A549 (cell line): ENCODE measurements at regions not wholly inside any gene's neighbourhood (a gene's known extent, or its start where the extent isn't known, plus 50 kb on each side); places are given as distances from the start of the nearest gene placed in this dataset.

Experiments used
- ATAC-seq, 2 experiments: fragments of 200-7000 bp in 1 of 2; fragments of >200 bp in 1 of 2; cut with Nextera tagmentation in 1 of 2; cut with Tn5 transposase in 1 of 2; 3 replicates each; pipeline versions ENCODE4 v1.8.0 to v1.9.1; 2018 to 2020; ENCODE audit warnings: mild to moderate bottlenecking in 1 of 2, moderate library complexity in 1 of 2
- CTCF ChIA-PET: fragments of 300-600 bp; sonication (Branson Sonifier 250); formaldehyde crosslinking; extraction: SDS; loops from one replicate; lab custom pipeline; 2021; ENCODE audit warnings: antibody characterized with exemption, inconsistent platforms; lab: Yijun Ruan, JAX
- POLR2A ChIA-PET: fragments of 350-600 bp; formaldehyde crosslinking; extraction: SDS; loops from one replicate; lab custom pipeline; 2021; ENCODE audit warnings: antibody characterized with exemption, inconsistent platforms; lab: Yijun Ruan, JAX
- DNase-seq, 2 experiments: peaks; one replicate each; pipeline versions ENCODE4 v3.0.0 to v3.0.0-alpha.2; 2011 to 2016; ENCODE audit warnings: low read depth in 1 of 2, low spot score in 1 of 2
- FAIRE-seq: peaks from 2 replicates; lab custom pipeline; 2011; peaks lifted over from hg19 to GRCh38; lab: Jason Lieb, UNC
- H3K27ac ChIP-seq, 2 experiments: fragments of >200 bp; sonication (Bioruptor Twin); formaldehyde crosslinking; 3 replicates each; pipeline ENCODE4 v1.5.1; 2016 to 2017
- H3K4me1 ChIP-seq: fragments of >200 bp; sonication (Bioruptor Twin); formaldehyde crosslinking; 3 replicates; pipeline ENCODE4 v1.6.1; 2016
- H3K4me2 ChIP-seq: fragments of >200 bp; sonication (Bioruptor Twin); formaldehyde crosslinking; 3 replicates; pipeline ENCODE4 v1.6.1; 2016
- H3K4me3 ChIP-seq: fragments of >200 bp; sonication (Bioruptor Twin); formaldehyde crosslinking; 3 replicates; pipeline ENCODE4 v1.5.1; 2016
- H3K9me3 ChIP-seq: fragments of >200 bp; sonication (Bioruptor Twin); formaldehyde crosslinking; 3 replicates; pipeline ENCODE4 v1.6.1; 2016
- CEBPB ChIP-seq, 2 experiments: fragments of >200 bp in 1 of 2; sonication (Bioruptor Twin) in 1 of 2; formaldehyde crosslinking in 1 of 2; IDR thresholded peaks; 2 replicates each; pipeline ENCODE4 v1.6.1; 2012 to 2016
- ELK1 ChIP-seq: fragments of 150-350 bp; IDR thresholded peaks from 2 replicates; pipeline ENCODE4 v1.6.1; 2014; ENCODE audit warnings: low read depth, mild to moderate bottlenecking, low read length
- FOSL2 ChIP-seq, 2 experiments: fragments of 450-650 bp in 1 of 2; fragments of >200 bp in 1 of 2; sonication (Bioruptor Twin) in 1 of 2; formaldehyde crosslinking; IDR thresholded peaks; 2 replicates each; pipeline versions ENCODE4 v1.5.0 to v1.6.1; 2016 to 2020; ENCODE audit warnings: mild to moderate bottlenecking in 1 of 2, moderate library complexity in 1 of 2
- GATA3 ChIP-seq: IDR thresholded peaks from 2 replicates; pipeline ENCODE4 v1.6.1; 2012; ENCODE audit warnings: borderline replicate concordance
- HEYL ChIP-seq: fragments of 250-450 bp; sonication (Bioruptor Pico); IDR thresholded peaks from 2 replicates; pipeline ENCODE4 v1.8.0; 2021; ENCODE audit warnings: mild to moderate bottlenecking, moderate library complexity
- HOXB5 ChIP-seq: fragments of 250-450 bp; sonication (Bioruptor Pico); IDR thresholded peaks from 2 replicates; pipeline ENCODE4 v1.5.0; 2020; ENCODE audit warnings: mild to moderate bottlenecking, moderate library complexity
- KDM1A ChIP-seq: fragments of 200-600 bp; sonication (generic); IDR thresholded peaks from 2 replicates; pipeline ENCODE4 v1.6.1; 2016; ENCODE audit warnings: low read depth, mild to moderate bottlenecking
- MAFK ChIP-seq: fragments of 450-650 bp; IDR thresholded peaks from 2 replicates; pipeline ENCODE4 v1.6.1; 2014; ENCODE audit not compliant: partially characterized antibody
- NPAS2 ChIP-seq: fragments of 250-450 bp; sonication (Bioruptor Pico); IDR thresholded peaks from 2 replicates; pipeline ENCODE4 v1.8.0; 2022; ENCODE audit warnings: mild to moderate bottlenecking, moderate library complexity, borderline replicate concordance
- PHF8 ChIP-seq: fragments of 200-600 bp; sonication (generic); IDR thresholded peaks from 2 replicates; pipeline ENCODE4 v1.6.1; 2016; ENCODE audit warnings: low read depth, mild to moderate bottlenecking, antibody characterized with exemption, moderate library complexity, borderline replicate concordance
- POLR2AphosphoS2 ChIP-seq: conservative IDR thresholded peaks from 2 replicates; pipeline ENCODE4 v1.6.1; 2012; ENCODE audit warnings: low read length, improper control_type of control experiment, inconsistent platforms
- RARB ChIP-seq: fragments of 250-450 bp; sonication (Bioruptor Pico); IDR thresholded peaks from 2 replicates; pipeline ENCODE4 v1.8.0; 2021; ENCODE audit warnings: mild to moderate bottlenecking, moderate library complexity
- RFX5 ChIP-seq: fragments of 450-650 bp; IDR thresholded peaks from 2 replicates; pipeline ENCODE4 v1.7.1; 2014; ENCODE audit warnings: antibody characterized with exemption, mild to moderate bottlenecking, moderate library complexity
- RNF2 ChIP-seq: fragments of 200-600 bp; sonication (generic); IDR thresholded peaks from 2 replicates; pipeline ENCODE4 v1.6.1; 2016; ENCODE audit warnings: low read depth, mild to moderate bottlenecking, antibody characterized with exemption, moderate library complexity, borderline replicate concordance
- TFCP2L1 ChIP-seq: fragments of 250-450 bp; sonication (Bioruptor Pico); IDR thresholded peaks from 2 replicates; pipeline ENCODE4 v1.5.0; 2021; ENCODE audit warnings: mild to moderate bottlenecking
- TP53 ChIP-seq: fragments of 250-450 bp; sonication (Bioruptor Pico); IDR thresholded peaks from 2 replicates; pipeline ENCODE4 v1.5.0; 2021; ENCODE audit warnings: mild to moderate bottlenecking, moderate library complexity
- USF2 ChIP-seq: fragments of 450-650 bp; IDR thresholded peaks from 2 replicates; pipeline ENCODE4 v1.6.1; 2014; ENCODE audit warnings: antibody characterized with exemption
- ZFP36 ChIP-seq: fragments of 450-650 bp; IDR thresholded peaks from 2 replicates; pipeline ENCODE4 v1.6.1; 2014; ENCODE audit warnings: borderline replicate concordance; ENCODE audit not compliant: partially characterized antibody
- WGBS: methylation state at CpG from one replicate; pipeline ENCODE4 v1.1.6; 2017; ENCODE audit errors: missing lambda C conversion rate; 5-methylcytosine and 5-hydroxymethylcytosine counted together
- TF ChIP-seq, protein P1 (sequence below): IDR thresholded peaks from 2 replicates; pipeline ENCODE4 v1.6.1; 2012
- TF ChIP-seq, protein P2 (sequence below): fragments of 200-600 bp; sonication (generic); IDR thresholded peaks from 2 replicates; pipeline ENCODE4 v1.6.1; 2016; ENCODE audit warnings: antibody characterized with exemption, mild to moderate bottlenecking, moderate library complexity

DNA sequence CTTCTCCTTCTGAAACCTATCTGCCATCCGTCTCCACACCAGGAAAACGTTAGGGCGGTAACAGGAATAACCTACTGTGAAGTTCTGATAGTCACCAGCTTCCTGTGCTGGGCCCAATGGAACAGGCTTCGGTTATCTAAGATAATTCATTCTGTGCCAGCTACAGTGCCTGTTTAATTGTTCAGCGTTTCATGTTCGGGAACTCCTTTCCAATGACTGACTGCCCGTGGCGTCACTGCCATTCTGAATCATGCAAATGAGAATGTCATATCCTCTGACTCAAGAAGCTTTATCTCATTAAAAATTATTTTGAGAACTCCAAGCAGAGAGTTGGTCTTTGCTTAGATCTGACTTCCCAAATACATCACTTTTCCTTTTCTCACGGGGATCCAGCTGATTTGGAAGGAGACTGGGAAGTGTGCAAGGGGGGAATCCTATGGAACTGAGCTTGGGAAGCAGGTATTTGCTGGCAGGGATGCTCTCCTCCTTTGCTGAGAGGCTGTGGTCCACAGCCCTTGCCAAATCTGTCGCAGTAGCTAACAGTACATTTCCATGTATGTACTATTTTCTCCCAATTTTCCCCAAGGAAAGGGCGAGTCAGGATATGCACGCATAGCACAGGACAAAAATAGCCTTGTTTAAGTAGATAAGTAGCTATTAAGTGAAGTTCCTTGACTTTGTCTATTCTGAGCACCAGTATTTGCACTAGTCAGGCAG lies 358.7 kb downstream of the LTN1 start:
- no peak overlapping the region for H3K27ac ChIP-seq
- DNase-seq (no peak), FAIRE-seq (no peak)

DNA sequence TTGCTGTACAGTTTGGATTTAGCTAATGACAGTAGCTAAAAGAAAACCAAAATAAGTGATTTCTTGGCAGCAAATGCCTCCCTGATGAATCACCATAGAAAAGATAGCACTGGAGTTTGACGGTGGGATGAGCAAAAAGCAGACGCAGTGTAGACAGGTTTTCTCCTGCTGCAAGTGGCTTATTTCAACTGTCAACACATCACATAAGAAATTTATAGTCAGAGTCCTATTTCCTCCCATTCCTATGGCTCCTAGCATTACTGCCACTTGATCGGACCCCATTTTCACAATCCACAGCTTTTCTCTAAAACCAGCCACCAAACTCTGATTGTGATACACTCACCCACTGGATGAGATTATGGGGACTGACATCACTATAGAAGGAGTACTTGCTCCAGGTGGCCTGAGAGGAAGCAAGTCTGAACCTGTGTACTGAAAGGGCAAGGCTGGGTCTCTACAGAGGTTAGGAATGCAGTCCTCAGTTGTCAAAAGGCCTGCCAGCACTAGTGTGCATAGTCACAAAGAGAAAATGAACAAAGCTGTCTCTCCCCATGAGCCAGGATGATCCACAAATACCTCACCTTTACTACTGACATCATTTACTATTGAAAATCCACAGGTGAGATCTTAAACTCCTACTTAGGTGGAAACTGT lies 359.8 kb downstream of the LTN1 start:
- no peak for ATAC-seq
- ChIA-PET CTCF (interaction anchor here (0.8 kb wide), 1 partner anchor 37 kb away, joined by 3 read pairs; no protein-coding TSS in a partner anchor), POLR2A (no interaction called here)
- Histone ChIP-seq H3K4me2 (0 out of 3 replicates have a peak overlapping the region, but pooled peaks have one; percentile 10), H3K4me1 (no peaks in the 10 kb centered on the region), H3K27ac (no peak overlapping the region), H3K4me3 (no peak overlapping the region), H3K9me3 (no peaks in the 10 kb centered on the region)
- no peak for DNase-seq
- TF ChIP-seq RFX5 (no peak), PHF8 (no peak), ZFP36 (no peak), TFCP2L1 (CRISPR knock-in tag) (no peak)
- TF ChIP-seq, protein P1, sequence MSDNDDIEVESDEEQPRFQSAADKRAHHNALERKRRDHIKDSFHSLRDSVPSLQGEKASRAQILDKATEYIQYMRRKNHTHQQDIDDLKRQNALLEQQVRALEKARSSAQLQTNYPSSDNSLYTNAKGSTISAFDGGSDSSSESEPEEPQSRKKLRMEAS = no peak
- 9% methylated on average over 3 of the region's 3 CpGs for WGBS
- FAIRE-seq = no peak

More for the DNA sequence above, 358.7 kb downstream of the LTN1 start:
- ChIA-PET POLR2A (no interaction called here), CTCF (no interaction called here)
- H3K4me3 ChIP-seq = no peak overlapping the region
- ATAC-seq = no peak
- 36% methylated on average over 12 of the region's 12 CpGs for WGBS
- no peaks in the 10 kb centered on the region for H3K4me1 ChIP-seq
- H3K4me2 ChIP-seq = no peak overlapping the region
- TF ChIP-seq NPAS2 = no peak
- no peak for TF ChIP-seq RNF2
- TF ChIP-seq MAFK = no peak
- TF ChIP-seq HEYL (CRISPR knock-in tag) = no peak
- TF ChIP-seq TP53 = no peak
- no peak for TF ChIP-seq CEBPB (IDR thresholded peaks at IDR 0.05)
- TF ChIP-seq, protein P1 = no peak
- TF ChIP-seq, protein P2, sequence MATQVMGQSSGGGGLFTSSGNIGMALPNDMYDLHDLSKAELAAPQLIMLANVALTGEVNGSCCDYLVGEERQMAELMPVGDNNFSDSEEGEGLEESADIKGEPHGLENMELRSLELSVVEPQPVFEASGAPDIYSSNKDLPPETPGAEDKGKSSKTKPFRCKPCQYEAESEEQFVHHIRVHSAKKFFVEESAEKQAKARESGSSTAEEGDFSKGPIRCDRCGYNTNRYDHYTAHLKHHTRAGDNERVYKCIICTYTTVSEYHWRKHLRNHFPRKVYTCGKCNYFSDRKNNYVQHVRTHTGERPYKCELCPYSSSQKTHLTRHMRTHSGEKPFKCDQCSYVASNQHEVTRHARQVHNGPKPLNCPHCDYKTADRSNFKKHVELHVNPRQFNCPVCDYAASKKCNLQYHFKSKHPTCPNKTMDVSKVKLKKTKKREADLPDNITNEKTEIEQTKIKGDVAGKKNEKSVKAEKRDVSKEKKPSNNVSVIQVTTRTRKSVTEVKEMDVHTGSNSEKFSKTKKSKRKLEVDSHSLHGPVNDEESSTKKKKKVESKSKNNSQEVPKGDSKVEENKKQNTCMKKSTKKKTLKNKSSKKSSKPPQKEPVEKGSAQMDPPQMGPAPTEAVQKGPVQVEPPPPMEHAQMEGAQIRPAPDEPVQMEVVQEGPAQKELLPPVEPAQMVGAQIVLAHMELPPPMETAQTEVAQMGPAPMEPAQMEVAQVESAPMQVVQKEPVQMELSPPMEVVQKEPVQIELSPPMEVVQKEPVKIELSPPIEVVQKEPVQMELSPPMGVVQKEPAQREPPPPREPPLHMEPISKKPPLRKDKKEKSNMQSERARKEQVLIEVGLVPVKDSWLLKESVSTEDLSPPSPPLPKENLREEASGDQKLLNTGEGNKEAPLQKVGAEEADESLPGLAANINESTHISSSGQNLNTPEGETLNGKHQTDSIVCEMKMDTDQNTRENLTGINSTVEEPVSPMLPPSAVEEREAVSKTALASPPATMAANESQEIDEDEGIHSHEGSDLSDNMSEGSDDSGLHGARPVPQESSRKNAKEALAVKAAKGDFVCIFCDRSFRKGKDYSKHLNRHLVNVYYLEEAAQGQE = no peak
- TF ChIP-seq ZFP36 = no peak
- TF ChIP-seq FOSL2 (IDR thresholded peaks at IDR 0.05) = no peak
- TF ChIP-seq FOSL2 (CRISPR knock-in tag; IDR thresholded peaks at IDR 0.05) = no peak
- no peak for TF ChIP-seq POLR2AphosphoS2
- TF ChIP-seq GATA3 = no peak
- TF ChIP-seq, all 56 proteins: peak for 0
- no peaks in the 10 kb centered on the region for H3K9me3 ChIP-seq

DNA sequence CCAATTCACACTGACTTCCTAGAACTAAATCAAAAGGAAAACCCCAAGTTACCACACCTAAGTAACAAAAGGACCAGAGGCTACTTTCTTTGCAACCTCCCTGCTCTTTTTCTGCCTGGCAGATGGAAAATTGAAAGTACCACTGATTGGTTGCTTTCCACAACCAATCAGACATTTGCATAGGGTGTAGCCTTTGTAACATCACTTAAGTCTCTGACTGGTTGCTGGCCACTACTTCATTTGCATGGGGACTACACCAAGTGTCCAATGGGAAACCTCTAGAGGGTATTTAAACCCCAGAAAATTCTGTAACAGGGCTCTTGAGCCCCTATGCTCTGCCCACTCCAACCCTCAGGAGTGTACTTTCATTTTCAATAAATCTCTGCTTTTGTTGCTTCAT lies 365.0 kb downstream of the LTN1 start:
- no peak for DNase-seq
- ChIA-PET POLR2A (no interaction called here), CTCF (no interaction called here)
- Histone ChIP-seq H3K4me1 (no peaks in the 10 kb centered on the region), H3K27ac (no peak overlapping the region), H3K4me3 (no peak overlapping the region), H3K4me2 (no peak overlapping the region), H3K9me3 (no peaks in the 10 kb centered on the region)
- FAIRE-seq = no peak
- ATAC-seq = no peak
- TF ChIP-seq USF2 (no peak), HOXB5 (CRISPR knock-in tag) (no peak), KDM1A (no peak), RARB (CRISPR knock-in tag) (no peak), ELK1 (no peak)
